ENCODE measurements at regions not wholly inside any gene's neighbourhood (a gene's known extent, or its start where the extent isn't known, plus 50 kb on each side); places are given as distances from the start of the nearest gene placed in this dataset.

DNA sequence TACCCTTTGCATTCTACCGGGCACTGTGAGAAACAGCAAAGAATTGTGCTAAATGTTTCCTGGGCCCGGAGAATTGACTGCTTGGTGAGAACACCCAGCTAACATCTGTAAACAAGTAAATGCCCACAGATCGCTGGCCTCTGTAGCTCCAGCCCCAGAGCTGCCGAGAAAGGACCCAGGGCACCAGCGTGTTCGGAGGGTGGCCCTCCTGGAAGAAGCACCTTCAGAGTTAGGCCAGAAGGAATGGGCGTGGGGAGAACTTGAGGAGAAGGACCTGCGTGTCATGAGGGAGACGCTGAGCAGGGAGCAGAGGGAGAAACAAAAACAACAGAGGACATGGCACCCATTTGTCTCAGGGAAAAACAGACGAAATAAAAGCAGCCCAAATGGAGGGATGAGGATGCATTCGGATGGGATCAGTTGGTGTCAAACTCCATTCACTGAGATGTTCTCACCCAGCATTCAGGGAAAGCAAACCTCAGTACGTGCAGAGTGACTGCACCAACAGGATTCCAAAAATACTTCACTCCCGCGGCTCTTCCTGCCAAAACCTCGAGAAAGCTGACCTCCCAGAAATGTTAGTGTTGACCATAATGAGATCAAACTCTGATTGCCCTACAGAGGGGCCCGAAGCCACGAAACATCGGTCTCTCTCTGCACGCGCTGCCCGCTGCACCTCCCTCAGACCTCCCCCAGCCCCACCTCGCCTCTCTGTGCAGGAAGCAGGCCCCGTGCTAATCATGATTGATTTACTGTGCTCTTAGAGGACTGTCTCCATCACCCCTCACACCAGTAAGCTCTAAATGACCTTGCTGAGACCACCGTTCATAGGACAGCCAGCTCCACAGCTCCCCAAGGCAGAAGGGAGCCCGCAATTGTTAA lies 376.3 kb upstream of the SALL3 start:
- Histone ChIP-seq H3K4me1 (no peaks in the 10 kb centered on the region), H3K9me3 (no peaks in the 10 kb centered on the region), H3K4me3 (ENCODE audit: low read depth, low read length) (no peak overlapping the region), H3K36me3 (no peaks in the 10 kb centered on the region), H3K27me3 (0 out of 2 replicates have a peak, but pooled peaks cover 4% of the 10 kb centered on the region)
- DNase-seq: no peak
- TF ChIP-seq, protein P1, sequence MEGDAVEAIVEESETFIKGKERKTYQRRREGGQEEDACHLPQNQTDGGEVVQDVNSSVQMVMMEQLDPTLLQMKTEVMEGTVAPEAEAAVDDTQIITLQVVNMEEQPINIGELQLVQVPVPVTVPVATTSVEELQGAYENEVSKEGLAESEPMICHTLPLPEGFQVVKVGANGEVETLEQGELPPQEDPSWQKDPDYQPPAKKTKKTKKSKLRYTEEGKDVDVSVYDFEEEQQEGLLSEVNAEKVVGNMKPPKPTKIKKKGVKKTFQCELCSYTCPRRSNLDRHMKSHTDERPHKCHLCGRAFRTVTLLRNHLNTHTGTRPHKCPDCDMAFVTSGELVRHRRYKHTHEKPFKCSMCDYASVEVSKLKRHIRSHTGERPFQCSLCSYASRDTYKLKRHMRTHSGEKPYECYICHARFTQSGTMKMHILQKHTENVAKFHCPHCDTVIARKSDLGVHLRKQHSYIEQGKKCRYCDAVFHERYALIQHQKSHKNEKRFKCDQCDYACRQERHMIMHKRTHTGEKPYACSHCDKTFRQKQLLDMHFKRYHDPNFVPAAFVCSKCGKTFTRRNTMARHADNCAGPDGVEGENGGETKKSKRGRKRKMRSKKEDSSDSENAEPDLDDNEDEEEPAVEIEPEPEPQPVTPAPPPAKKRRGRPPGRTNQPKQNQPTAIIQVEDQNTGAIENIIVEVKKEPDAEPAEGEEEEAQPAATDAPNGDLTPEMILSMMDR (IDR thresholded peaks at IDR 0.05; ENCODE audit: low read depth, low read length): no peak

DNA sequence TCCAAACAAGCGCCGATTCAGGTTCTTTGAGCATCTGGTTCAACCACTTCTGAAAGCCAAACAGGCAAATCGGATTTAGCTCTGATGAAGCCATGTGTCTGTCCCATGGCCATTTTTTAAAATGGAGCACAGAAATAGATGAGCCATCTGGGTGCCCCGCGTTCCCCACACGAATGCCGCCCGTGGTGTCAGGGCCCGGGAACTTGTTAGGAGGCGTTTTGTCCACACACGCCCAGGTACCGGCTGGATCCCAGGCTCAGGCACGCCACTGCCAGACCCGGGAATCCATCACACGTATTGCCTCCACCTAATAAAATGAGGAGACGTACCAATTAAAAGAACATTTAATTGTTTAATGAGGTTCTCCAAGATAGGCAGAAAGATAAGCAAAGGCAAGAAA lies 374.4 kb upstream of the SALL3 start:
- TF ChIP-seq, protein P1 (IDR thresholded peaks at IDR 0.05; ENCODE audit: low read depth, low read length): no peak
- Histone ChIP-seq H3K36me3 (no peaks in the 10 kb centered on the region), H3K27me3 (0 out of 2 replicates have a peak, but pooled peaks cover 4% of the 10 kb centered on the region), H3K9me3 (no peaks in the 10 kb centered on the region), H3K4me1 (no peaks in the 10 kb centered on the region), H3K4me3 (ENCODE audit: low read depth, low read length) (no peak overlapping the region)
- DNase-seq: no peak

DNA sequence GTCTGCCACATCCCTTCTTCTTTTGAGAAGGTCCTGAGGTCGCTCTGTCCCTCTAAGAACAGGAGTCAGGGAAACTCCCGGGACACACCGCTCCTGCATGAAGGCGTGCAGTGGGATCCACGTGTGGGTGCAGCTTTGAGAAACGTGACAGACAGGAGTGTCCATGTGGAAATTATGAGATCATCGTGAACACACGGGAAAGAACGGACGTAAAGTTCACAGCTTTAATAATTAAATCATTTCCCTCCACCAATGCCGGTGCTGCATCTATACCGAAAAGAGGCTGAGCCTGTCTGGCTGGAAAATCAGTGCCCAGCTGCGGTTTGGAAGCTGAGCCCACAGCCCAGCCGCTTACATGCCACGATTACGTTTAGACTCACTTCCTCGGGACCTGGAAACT lies 372.4 kb upstream of the SALL3 start:
- TF ChIP-seq, protein P1 (IDR thresholded peaks at IDR 0.05; ENCODE audit: low read depth, low read length): no peak
- H3K4me3 ChIP-seq (ENCODE audit: low read depth, low read length): no peak overlapping the region
- H3K36me3 ChIP-seq: no peaks in the 10 kb centered on the region
- H3K4me1 ChIP-seq: no peaks in the 10 kb centered on the region
- H3K27me3 ChIP-seq: 0 out of 2 replicates have a peak, but pooled peaks cover 4% of the 10 kb centered on the region
- no peak for DNase-seq
- no peaks in the 10 kb centered on the region for H3K9me3 ChIP-seq

DNA sequence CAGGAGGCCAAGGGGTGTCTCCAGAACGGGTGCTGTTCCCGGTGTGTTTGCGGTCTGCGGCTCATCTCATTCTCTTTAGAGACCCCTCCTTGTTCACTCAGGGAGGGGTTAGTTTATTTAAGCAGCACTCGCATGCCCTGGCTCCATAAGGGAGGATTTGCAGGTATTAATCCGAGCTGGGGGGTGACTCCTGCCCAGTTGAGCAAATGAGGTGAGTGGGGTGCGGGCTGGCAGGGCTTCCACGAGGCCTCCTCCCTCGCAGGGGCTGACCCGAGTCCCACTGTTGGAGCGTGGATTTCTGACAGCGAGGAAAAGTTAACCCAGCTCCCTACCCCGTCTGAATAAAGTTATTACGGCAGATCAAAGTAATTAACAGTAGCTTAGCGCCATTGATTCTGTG lies 371.8 kb upstream of the SALL3 start:
- no peaks in the 10 kb centered on the region for H3K27me3 ChIP-seq
- H3K4me1 ChIP-seq: no peaks in the 10 kb centered on the region
- no peaks in the 10 kb centered on the region for H3K9me3 ChIP-seq
- no peaks in the 10 kb centered on the region for H3K36me3 ChIP-seq
- DNase-seq: no peak
- TF ChIP-seq, protein P1 (IDR thresholded peaks at IDR 0.05; ENCODE audit: low read depth, low read length): no peak
- no peak overlapping the region for H3K4me3 ChIP-seq (ENCODE audit: low read depth, low read length)

DNA sequence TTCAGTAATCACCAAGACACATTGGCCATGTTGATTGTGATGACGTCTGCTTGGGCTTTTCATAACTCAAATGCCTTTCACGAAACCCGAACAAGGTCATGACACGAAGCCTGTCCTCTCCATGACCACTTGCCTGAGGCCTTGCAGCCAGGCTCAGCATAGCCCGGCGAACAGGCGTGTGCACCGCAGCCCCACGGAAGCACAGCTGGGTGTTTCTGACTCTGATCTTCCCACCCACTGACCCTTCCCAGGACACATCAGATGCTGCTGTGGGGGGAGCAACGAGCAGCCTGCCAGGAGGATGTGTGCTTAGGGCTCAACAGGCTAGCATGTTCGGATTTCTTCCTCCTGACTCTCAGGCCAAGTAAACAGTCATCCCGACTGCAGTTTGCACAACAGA lies 369.4 kb upstream of the SALL3 start:
- TF ChIP-seq, protein P1 (IDR thresholded peaks at IDR 0.05; ENCODE audit: low read depth, low read length): no peak
- no peak for DNase-seq
- Histone ChIP-seq H3K4me3 (ENCODE audit: low read depth, low read length) (no peak overlapping the region), H3K36me3 (no peaks in the 10 kb centered on the region), H3K27me3 (no peaks in the 10 kb centered on the region), H3K4me1 (no peaks in the 10 kb centered on the region), H3K9me3 (no peaks in the 10 kb centered on the region)

DNA sequence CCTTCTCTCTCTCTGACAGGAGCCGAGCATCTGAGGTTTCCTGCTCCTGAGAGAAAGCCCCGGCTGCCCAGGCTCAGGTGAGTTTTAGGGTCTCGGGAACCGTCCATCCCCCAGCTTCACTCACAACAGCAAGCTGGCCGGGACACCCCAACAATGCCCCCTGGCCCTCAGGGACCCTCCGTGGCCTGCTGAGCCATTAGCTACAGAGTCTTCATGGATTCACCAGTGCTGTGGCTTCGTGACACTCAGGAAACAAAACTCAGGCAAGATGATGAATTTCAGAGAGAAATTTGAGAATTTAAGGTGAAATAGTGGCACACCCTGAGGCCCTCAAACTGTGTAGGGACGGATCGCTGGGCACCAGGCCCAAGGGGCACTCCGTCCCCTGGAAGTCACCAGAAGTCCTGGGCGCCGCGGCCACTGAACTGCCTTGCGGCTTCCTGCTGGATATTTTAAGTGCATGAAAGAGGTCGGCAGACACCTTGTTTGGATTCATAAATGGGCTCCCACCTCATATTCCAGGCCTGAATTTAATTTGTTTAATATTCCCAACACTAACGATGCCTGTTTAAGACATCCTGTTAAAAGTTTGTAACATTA lies 368.3 kb upstream of the SALL3 start:
- H3K9me3 ChIP-seq: no peaks in the 10 kb centered on the region
- DNase-seq: no peak
- TF ChIP-seq, protein P1 (IDR thresholded peaks at IDR 0.05; ENCODE audit: low read depth, low read length): no peak
- no peaks in the 10 kb centered on the region for H3K27me3 ChIP-seq
- H3K36me3 ChIP-seq: no peaks in the 10 kb centered on the region
- H3K4me1 ChIP-seq: no peaks in the 10 kb centered on the region
- H3K4me3 ChIP-seq (ENCODE audit: low read depth, low read length): no peak overlapping the region

All from BE2C (cell line).